Gastroesophageal sphincter (tissue), 4 donors: ENCODE measurements at regions not wholly inside any gene's neighbourhood (a gene's known extent, or its start where the extent isn't known, plus 50 kb on each side); places are given as distances from the start of the nearest gene placed in this dataset.

Experiments
- ATAC-seq: fragments of 150-250 bp; one replicate; pipeline ENCODE4 v1.9.1; 2016; ENCODE audit warnings: mild to moderate bottlenecking, moderate library complexity
- H3K27ac ChIP-seq, 4 donors: fragments of 200-600 bp; sonication (generic) in 3 of 4; 1 replicate in 3 of 4; 2 replicates in 1 of 4; pipeline ENCODE4 v1.5.1; 2016 to 2019
- H3K27me3 ChIP-seq: fragments of 200-600 bp; sonication (generic); one replicate; pipeline ENCODE4 v1.5.1; 2019
- H3K36me3 ChIP-seq, 2 donors: fragments of 200-600 bp; sonication (generic); one replicate each; pipeline ENCODE4 v1.5.1; 2019; ENCODE audit warnings: control low read depth in 1 of 2
- H3K4me1 ChIP-seq, 3 donors: fragments of 200-600 bp; sonication (generic); 1 replicate in 2 of 3; 2 replicates in 1 of 3; pipeline ENCODE4 v1.5.1; 2016 to 2019; ENCODE audit warnings: control low read depth in 2 of 3
- H3K4me3 ChIP-seq, 2 donors: fragments of 200-600 bp; sonication (generic); one replicate each; pipeline ENCODE4 v1.5.1; 2019; ENCODE audit warnings: mild to moderate bottlenecking in 1 of 2, moderate library complexity in 1 of 2
- H3K9me3 ChIP-seq, 3 donors: fragments of 200-600 bp; sonication (generic); one replicate each; pipeline ENCODE4 v1.5.1; 2017 to 2019; ENCODE audit warnings: control low read depth in 2 of 3
- CTCF ChIP-seq, 4 experiments: fragments of 200-600 bp in 2 of 4; fragments of 450-650 bp in 2 of 4; sonication (generic) in 1 of 4; IDR thresholded peaks; one replicate each; pipeline ENCODE4 v1.5.1; 2017 to 2019; ENCODE audit warnings: antibody characterized with exemption in 4 of 4, mild to moderate bottlenecking in 2 of 4, moderate library complexity in 2 of 4
- EP300 ChIP-seq: sonication (generic); formaldehyde crosslinking; IDR thresholded peaks from one replicate; pipeline ENCODE4 v1.6.1; 2017; ENCODE audit warnings: antibody characterized with exemption, mild to moderate bottlenecking
- POLR2A ChIP-seq, 2 donors: fragments of 450-650 bp; IDR thresholded peaks; one replicate each; pipeline ENCODE4 v1.6.1; 2017; ENCODE audit warnings: antibody characterized with exemption in 2 of 2, mild to moderate bottlenecking in 2 of 2, moderate library complexity in 1 of 2
- POLR2AphosphoS5 ChIP-seq: sonication (generic); formaldehyde crosslinking; IDR thresholded peaks from one replicate; pipeline ENCODE4 v1.6.1; 2017; ENCODE audit warnings: antibody characterized with exemption
- WGBS, 2 donors: methylation state at CpG; one replicate each; pipeline ENCODE4 v1.1.5; 2018; ENCODE audit warnings: low coverage in 1 of 2; 5-methylcytosine and 5-hydroxymethylcytosine counted together

DNA sequence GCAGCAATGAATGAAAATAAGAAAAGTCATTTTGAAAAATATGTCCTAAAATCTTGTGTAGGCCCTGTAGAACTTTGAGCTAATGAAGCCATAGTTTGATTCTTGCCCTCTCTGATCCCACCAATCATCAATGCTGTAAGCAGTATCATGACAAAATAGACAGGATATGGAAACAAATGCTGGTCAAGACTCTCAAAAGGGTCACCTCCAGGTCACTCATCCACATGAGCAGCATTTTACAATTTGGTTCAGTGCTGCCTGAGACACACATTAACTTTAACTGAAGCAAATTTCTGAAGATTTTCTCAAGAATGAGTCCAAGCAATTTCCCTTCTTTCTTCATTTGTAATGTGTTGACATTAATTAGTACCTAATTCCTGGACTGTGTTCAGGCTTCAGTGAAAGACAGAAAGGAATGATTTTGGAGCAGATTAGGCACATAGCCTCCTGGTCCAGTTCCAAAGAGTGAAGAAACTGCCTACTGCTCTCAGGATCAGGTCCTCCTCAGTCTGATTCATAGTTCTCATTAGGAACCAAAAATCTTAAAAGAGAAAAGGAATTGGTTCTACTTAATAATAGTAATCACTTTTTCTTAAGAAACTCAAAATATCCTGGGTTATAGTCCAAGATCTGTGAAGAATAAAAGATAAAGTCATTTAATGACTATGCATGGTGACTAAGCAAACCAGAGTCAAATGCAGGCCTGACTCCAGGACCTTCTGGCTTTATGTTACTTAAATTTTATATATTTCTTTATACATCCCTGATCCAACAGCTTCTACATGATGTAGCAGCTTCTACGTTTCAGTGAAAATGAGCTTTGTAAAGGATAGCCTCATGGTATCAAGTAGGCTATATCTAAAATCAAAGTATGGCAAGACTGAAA, 192.1 kb upstream of the RGMB start:
- WGBS, 2 donors, result 44 to 90% methylated on average over 1 of the region's 1 CpG
- no peak for TF ChIP-seq POLR2A (IDR thresholded peaks at IDR 0.05)
- no peak for TF ChIP-seq POLR2AphosphoS5
- no peak for TF ChIP-seq CTCF (IDR thresholded peaks at IDR 0.05)
- no peak for TF ChIP-seq EP300
- H3K36me3 ChIP-seq, result no peaks in the 10 kb centered on the region
- H3K4me1 ChIP-seq, result peaks cover 0 to 12% (median 0%) of the 10 kb centered on the region in 3 donors
- no peak overlapping the region for H3K27ac ChIP-seq
- H3K4me3 ChIP-seq, result no peak overlapping the region
- peak; percentile 61 for ATAC-seq
- no peaks in the 10 kb centered on the region for H3K9me3 ChIP-seq
- no peaks in the 10 kb centered on the region for H3K27me3 ChIP-seq

DNA sequence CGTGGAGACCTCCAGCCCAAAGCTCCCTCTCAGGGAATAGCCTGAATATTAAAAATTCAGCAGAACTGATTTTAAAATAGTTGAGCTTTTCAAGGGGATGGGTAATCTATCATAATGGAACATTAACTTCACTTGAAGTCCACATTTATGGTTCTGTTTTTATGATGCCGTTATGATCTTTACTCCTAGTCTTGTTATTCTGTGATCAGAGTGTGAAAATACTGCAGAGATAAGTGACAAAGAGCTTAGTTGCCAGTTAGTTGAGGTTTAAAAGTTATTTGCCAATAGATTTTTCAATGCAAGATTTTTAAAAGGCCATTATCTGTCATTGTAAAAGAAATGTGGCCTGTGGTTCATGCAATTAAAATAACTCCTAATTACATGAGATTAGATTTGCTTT, 189.9 kb upstream of the RGMB start:
- ATAC-seq, result no peak
- Histone ChIP-seq H3K27me3 (no peaks in the 10 kb centered on the region), H3K36me3 (no peaks in the 10 kb centered on the region), H3K4me1 (peaks cover 0 to 22% (median 5%) of the 10 kb centered on the region in 3 donors), H3K27ac (no peak overlapping the region), H3K9me3 (no peaks in the 10 kb centered on the region), H3K4me3 (no peak overlapping the region)
- 85 to 97% methylated on average over 2 of the region's 2 CpGs for WGBS, 2 donors
- TF ChIP-seq EP300 (no peak), CTCF (IDR thresholded peaks at IDR 0.05) (no peak), POLR2AphosphoS5 (no peak), POLR2A (IDR thresholded peaks at IDR 0.05) (no peak)

DNA sequence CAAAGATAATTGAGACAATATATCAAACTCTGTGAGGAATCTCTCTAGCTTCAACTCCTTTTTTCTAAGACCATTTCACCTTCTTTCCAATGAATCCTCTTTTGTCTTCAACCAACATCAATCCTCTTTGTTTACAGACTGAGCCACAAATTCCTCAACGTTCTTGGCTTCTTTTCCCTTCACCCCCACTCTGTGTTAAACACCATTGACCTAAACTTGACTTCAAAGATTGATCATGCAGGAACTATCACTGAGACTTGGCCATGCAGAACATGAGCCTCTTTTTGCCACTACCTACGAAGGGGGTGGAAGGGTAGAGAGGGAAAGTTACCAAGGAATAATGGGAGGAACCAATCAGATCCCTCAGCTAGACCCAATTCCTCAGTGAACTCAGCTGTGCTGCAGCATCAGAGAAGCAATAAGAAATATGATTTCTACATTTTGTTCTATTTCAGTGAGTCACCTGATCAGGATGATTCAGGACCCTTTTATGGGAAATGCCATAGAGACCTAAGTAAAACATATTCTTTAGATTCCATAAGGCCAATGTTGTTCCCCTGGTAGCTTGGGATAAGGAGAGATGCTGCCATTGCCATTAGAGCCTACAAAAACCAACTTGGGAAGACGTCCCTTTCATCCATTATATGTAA, 187.7 kb upstream of the RGMB start:
- Histone ChIP-seq H3K4me1 (peaks cover 0 to 30% (median 5%) of the 10 kb centered on the region in 3 donors), H3K9me3 (peaks cover 0 to 3% (median 0%) of the 10 kb centered on the region in 3 donors), H3K27ac (no peak overlapping the region), H3K27me3 (no peaks in the 10 kb centered on the region), H3K36me3 (no peaks in the 10 kb centered on the region), H3K4me3 (no peak overlapping the region)
- 74 to 77% methylated on average over 2 of the region's 3 CpGs for WGBS, 2 donors
- TF ChIP-seq EP300 (no peak), CTCF (IDR thresholded peaks at IDR 0.05) (no peak), POLR2AphosphoS5 (no peak), POLR2A (IDR thresholded peaks at IDR 0.05) (no peak)
- no peak for ATAC-seq

DNA sequence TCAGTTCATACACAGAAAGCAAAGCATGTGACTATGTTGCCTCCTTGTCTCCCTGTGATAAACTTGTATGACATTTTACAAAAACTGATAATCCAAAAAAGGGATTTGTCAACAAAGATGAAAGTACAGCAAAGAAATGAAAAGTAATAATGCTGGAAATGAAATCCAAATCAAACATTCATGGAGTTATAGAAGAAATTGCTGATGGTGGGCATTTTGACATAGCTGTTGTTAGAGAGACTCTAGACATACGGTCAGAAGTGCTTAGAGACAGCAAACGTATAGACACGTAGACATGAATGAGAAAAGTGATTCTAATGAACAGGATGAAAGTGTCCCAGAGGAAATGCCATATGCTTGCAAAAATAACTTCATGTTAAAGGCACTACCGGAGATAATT, 186.9 kb upstream of the RGMB start:
- WGBS, 2 donors, result 72 to 88% methylated on average over 4 of the region's 4 CpGs
- no peaks in the 10 kb centered on the region for H3K36me3 ChIP-seq
- no peaks in the 10 kb centered on the region for H3K27me3 ChIP-seq
- no peak for ATAC-seq
- H3K4me3 ChIP-seq, result no peak overlapping the region
- H3K9me3 ChIP-seq, result peaks cover 0 to 3% (median 0%) of the 10 kb centered on the region in 3 donors
- H3K27ac ChIP-seq, result no peak overlapping the region
- no peak for TF ChIP-seq EP300
- TF ChIP-seq POLR2A (IDR thresholded peaks at IDR 0.05), result no peak
- no peak for TF ChIP-seq CTCF (IDR thresholded peaks at IDR 0.05)
- TF ChIP-seq POLR2AphosphoS5, result no peak
- H3K4me1 ChIP-seq, result peaks cover 0 to 23% (median 5%) of the 10 kb centered on the region in 3 donors
